ENCODE measurements at regions not wholly inside any gene's neighbourhood (a gene's known extent, or its start where the extent isn't known, plus 50 kb on each side); places are given as distances from the start of the nearest gene placed in this dataset.
"Not testable (repeated sequence)": the region's sequence is repeated elsewhere in the genome, so short reads cannot be mapped to it uniquely, and the experiment has no call there.

DNA sequence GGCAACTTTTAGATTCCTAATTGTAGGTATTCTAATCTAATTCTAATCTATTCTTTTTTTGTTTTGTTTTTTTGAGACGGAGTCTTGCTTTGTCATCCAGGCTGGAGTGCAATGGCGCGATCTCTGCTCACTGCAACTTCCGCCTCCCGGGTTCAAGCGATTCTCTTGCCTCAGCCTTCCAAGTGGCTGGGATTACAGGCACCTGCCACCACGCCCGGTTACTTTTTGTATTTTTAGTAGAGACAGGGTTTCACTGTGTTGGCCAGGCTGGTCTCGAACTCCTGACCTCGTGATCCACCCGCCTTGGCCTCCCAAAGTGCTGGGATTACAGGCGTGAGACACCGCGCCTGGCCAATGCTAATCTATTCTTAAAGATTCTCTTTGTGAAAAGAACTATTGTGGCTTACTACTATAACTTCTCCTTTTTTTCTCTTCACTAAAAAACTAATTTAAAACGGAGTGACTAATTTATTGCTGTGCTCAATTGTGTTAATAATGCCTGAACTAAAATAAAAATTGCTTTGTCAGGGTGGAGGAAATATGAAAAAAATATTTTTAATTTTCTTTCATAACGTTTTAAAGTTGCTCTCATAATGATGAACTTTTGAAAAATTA is 85.6 kb downstream of the DUSP6 start:
- TF ChIP-seq, protein P1, sequence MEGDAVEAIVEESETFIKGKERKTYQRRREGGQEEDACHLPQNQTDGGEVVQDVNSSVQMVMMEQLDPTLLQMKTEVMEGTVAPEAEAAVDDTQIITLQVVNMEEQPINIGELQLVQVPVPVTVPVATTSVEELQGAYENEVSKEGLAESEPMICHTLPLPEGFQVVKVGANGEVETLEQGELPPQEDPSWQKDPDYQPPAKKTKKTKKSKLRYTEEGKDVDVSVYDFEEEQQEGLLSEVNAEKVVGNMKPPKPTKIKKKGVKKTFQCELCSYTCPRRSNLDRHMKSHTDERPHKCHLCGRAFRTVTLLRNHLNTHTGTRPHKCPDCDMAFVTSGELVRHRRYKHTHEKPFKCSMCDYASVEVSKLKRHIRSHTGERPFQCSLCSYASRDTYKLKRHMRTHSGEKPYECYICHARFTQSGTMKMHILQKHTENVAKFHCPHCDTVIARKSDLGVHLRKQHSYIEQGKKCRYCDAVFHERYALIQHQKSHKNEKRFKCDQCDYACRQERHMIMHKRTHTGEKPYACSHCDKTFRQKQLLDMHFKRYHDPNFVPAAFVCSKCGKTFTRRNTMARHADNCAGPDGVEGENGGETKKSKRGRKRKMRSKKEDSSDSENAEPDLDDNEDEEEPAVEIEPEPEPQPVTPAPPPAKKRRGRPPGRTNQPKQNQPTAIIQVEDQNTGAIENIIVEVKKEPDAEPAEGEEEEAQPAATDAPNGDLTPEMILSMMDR (IDR thresholded peaks at IDR 0.05) = not testable (repeated sequence)
- not testable (repeated sequence) for TF ChIP-seq POLR2A (IDR thresholded peaks at IDR 0.05)
